Activated CD4-positive, alpha-beta memory T cell treated with anti-CD3 and anti-CD28 coated beads for 36 hours (primary cell): ENCODE measurements at regions not wholly inside any gene's neighbourhood (a gene's known extent, or its start where the extent isn't known, plus 50 kb on each side); places are given as distances from the start of the nearest gene placed in this dataset.
"Not testable (repeated sequence)": the region's sequence is repeated elsewhere in the genome, so short reads cannot be mapped to it uniquely, and the experiment has no call there.

Experiments used
- CTCF ChIA-PET: fragments of 350-600 bp; sonication (Branson Sonifier 250); formaldehyde crosslinking; loops from one replicate; lab custom pipeline; 2021; ENCODE audit warnings: antibody characterized with exemption, inconsistent platforms; lab: Charles Lee
- POLR2A ChIA-PET: fragments of 350-600 bp; sonication (Branson Sonifier 250); formaldehyde crosslinking; loops from one replicate; lab custom pipeline; 2021; ENCODE audit warnings: antibody characterized with exemption; lab: Charles Lee
- DNase-seq: peaks from one replicate; pipeline ENCODE4 v3.0.0-alpha.2; 2020
- H3K27ac Mint-ChIP-seq: one replicate; pipeline ENCODE4 v1.8.0; 2021; ENCODE audit warnings: mixed read lengths
- H3K27me3 Mint-ChIP-seq: one replicate; pipeline ENCODE4 v1.8.0; 2021; ENCODE audit warnings: mixed read lengths
- H3K36me3 Mint-ChIP-seq: one replicate; pipeline ENCODE4 v1.8.0; 2021; ENCODE audit warnings: mixed read lengths
- H3K4me1 Mint-ChIP-seq: one replicate; pipeline ENCODE4 v1.8.0; 2021; ENCODE audit warnings: low read depth, mixed read lengths
- H3K4me3 Mint-ChIP-seq: one replicate; pipeline ENCODE4 v1.8.0; 2021; ENCODE audit warnings: mild to moderate bottlenecking, mixed read lengths
- H3K9me3 Mint-ChIP-seq: one replicate; pipeline ENCODE4 v1.8.0; 2021; ENCODE audit warnings: mixed read lengths
- intact Hi-C: fragments of 100-400 bp; cut with micrococcal nuclease; formaldehyde crosslinking; loops from one replicate; pipeline ENCODE4 v1.15.1; 2023

DNA sequence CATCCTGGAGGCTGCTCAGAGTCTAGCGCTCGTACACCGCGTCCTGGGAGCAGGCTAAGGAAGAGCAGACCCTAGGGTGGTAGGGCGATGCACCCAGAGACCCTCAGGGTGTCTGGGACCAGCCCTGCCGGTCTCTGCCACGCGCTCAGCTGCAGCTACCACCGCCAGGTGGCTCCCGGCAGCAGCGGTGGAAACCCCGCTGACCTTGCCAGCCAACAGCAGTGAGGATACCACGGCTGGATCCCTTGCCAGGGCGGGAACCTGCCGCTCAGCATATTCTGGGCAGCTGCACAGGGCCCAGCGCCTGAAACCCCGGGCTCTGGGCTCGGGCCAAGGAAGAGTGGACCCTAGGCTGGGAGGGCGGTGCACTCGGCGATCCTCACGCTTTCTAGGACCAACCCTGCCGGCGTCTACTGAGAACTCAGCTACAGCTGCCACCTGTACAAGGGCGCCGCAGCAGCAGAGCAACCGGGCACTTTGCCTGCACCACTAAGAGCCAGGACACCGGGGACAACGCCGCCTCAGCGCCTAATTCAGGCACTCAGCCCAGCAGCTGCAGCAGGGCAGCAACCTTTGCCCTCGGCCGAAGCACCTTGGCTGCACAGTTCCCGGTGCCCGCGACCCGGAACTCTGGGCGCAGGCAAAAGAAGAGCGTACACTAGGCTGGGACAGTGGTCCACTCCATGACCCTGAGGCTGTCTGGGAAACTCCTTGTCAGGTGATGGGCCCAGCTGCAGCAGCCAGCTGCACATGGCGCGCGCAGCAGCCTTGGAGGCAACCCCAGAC, 80.8 kb downstream of the POTEB2 start:
- CTCF ChIA-PET, DNase-seq, H3K4me3 Mint-ChIP-seq: not testable (repeated sequence)

DNA sequence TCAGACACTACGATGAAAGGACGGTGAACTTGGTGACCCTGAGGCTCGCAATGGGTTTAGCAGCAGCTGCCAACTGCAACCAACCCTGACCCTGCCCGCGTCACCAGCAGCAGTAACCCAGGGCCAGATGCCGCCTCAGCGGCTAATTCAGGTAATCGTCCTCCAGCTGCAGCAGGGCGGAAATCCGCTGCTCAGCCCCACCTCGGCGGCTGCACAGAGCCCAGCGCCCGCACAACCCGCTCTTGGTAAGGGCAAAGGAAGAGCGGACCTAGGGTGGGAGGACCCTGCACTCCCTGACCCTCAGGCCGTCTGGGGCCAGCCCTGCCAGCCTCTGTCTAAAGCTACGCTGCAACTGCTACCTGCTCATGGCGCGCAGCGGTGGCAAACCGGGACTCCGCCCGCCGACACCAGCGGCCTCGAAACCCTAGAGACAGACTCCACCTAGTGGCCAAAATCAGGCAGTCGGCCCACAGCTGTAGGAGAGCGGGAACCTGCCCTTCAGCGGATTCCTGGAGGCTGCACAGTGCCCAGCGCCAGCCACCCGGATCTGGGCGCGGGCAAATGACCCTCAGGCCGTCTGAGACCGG, 82.4 kb downstream of the POTEB2 start:
- H3K36me3 Mint-ChIP-seq, POLR2A ChIA-PET, CTCF ChIA-PET, H3K4me3 Mint-ChIP-seq, H3K27me3 Mint-ChIP-seq, H3K27ac Mint-ChIP-seq, H3K9me3 Mint-ChIP-seq, intact Hi-C loops, H3K4me1 Mint-ChIP-seq: not testable (repeated sequence)
- peak; percentile 51 for DNase-seq

More for the DNA sequence above, 80.8 kb downstream of the POTEB2 start:
- intact Hi-C loops, POLR2A ChIA-PET, H3K27ac Mint-ChIP-seq, H3K36me3 Mint-ChIP-seq, H3K4me1 Mint-ChIP-seq, H3K9me3 Mint-ChIP-seq, H3K27me3 Mint-ChIP-seq: not testable (repeated sequence)

DNA sequence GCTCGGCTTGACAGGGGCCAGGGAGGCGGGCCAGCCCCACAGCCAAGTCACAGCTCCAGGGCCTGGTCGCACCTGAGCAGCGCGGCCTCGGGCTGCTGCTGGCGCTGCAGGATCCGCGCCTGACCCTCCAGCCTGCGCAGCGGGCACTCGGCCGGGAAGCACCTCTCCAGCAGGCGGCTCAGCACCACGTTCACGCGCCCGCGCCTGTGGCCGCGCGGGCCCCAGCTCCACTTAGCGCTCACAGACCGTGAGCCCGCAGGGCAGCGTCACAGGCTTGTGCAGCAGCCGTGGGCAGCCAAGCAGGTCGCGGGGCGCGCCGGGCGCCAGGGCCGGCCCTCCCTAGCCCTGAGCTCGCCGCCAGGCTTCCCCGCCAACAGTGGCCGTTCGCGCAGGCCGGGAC, 90.7 kb downstream of the POTEB2 start:
- H3K27ac Mint-ChIP-seq, H3K4me3 Mint-ChIP-seq, CTCF ChIA-PET, DNase-seq, H3K9me3 Mint-ChIP-seq, H3K27me3 Mint-ChIP-seq, H3K36me3 Mint-ChIP-seq, H3K4me1 Mint-ChIP-seq, intact Hi-C loops, POLR2A ChIA-PET: not testable (repeated sequence)

DNA sequence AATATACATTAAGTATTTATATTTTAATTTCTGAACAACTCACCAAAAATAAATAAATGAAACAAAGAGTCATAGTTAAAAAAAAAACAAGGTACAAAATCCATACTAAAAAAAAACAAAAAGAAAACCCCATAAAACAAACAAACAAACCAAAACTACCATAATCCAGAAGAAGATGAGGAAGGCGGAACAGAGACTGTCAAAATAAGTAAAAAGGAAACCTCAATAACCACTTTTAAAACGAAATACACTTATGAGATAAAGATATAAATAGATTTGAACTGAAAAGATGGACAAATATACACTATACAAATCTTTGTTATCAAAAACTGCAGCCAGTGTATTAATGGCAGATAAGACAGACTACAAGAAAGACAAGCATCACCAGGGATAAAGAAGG, 98.2 kb downstream of the POTEB2 start:
- intact Hi-C loops, H3K9me3 Mint-ChIP-seq, DNase-seq, CTCF ChIA-PET, H3K27me3 Mint-ChIP-seq, POLR2A ChIA-PET, H3K4me3 Mint-ChIP-seq, H3K27ac Mint-ChIP-seq, H3K36me3 Mint-ChIP-seq, H3K4me1 Mint-ChIP-seq: not testable (repeated sequence)

DNA sequence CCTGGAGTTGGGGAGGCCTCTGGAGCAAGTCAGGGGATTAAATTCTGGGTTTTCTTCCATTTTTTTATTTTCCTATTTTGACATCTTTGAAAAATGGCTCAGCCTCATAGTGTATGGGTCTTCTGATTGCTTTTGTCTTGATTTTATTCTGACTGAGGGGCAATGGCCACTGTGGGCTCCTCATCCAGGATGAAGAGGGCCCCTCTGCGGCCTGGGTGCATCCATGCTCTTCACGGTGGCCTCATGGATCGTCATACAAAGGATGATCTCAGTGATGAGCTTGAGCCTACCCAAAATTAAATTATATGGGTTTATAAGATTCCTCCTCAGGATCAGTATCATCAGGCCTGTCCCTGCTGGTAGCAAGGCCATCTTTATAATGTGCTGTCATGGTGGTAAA, 103.7 kb downstream of the POTEB2 start:
- H3K27ac Mint-ChIP-seq, CTCF ChIA-PET, H3K9me3 Mint-ChIP-seq, H3K27me3 Mint-ChIP-seq, POLR2A ChIA-PET, intact Hi-C loops, H3K4me3 Mint-ChIP-seq, H3K36me3 Mint-ChIP-seq, H3K4me1 Mint-ChIP-seq, DNase-seq: not testable (repeated sequence)

DNA sequence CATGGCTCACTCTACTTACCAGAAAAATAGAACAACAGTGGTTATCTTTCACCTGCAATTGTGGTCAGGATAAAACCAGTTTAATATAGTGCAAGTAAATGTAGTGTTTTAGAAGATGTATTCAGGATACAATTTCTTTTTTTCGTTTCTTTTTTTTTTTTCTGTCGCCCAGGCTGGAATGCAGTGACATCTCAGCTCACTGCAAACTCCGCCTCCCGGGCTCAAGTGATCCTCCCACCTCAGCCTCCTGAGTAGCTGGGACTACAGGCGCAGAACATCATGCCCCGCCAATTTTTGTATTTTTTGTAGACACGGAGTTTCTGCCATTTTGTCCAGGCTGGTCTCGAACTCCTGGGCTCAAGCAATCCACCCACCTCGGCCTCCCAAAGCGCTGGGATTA, 109.7 kb downstream of the POTEB2 start:
- H3K27me3 Mint-ChIP-seq, H3K9me3 Mint-ChIP-seq, POLR2A ChIA-PET, CTCF ChIA-PET, H3K27ac Mint-ChIP-seq, H3K4me1 Mint-ChIP-seq, DNase-seq, H3K4me3 Mint-ChIP-seq, intact Hi-C loops, H3K36me3 Mint-ChIP-seq: not testable (repeated sequence)

DNA sequence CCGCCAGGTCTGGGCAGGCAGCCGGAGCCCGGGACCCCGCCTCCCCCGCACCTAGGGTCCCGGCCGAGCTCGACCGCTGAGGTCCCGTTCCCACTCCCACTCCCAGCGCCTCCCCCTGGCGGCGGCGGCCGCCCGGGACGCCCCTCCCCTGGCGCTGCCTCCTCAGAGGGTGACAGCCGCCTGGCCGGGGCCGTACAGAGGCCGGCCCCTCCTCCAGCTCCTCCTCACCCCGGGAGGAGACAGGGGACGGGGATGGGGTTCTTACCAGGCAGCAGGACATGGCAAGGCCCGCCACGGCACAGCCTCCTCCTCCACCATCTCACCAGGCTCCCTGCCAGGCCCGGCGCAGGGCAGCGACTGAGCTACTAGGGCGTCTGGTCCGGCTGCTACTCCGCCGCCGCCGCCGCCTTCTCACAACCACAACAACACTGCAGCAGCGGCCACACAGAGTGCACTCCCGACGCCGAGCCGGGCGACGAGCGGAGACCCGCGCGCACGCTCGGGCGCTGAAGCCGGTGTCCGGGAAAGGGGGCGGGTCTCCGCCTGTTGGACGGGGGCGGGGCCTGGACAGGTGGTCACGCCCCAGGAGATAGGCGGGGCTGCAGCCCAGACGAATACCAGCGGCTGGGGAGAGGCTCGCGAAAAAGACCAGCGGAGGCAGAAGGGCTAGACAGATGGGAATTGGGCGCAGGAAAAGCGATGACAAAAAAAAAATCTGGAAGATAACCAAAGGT, 110.3 kb downstream of the POTEB2 start:
- H3K4me3 Mint-ChIP-seq, CTCF ChIA-PET, H3K4me1 Mint-ChIP-seq, intact Hi-C loops, H3K27me3 Mint-ChIP-seq, DNase-seq, H3K36me3 Mint-ChIP-seq, H3K9me3 Mint-ChIP-seq, H3K27ac Mint-ChIP-seq, POLR2A ChIA-PET: not testable (repeated sequence)

DNA sequence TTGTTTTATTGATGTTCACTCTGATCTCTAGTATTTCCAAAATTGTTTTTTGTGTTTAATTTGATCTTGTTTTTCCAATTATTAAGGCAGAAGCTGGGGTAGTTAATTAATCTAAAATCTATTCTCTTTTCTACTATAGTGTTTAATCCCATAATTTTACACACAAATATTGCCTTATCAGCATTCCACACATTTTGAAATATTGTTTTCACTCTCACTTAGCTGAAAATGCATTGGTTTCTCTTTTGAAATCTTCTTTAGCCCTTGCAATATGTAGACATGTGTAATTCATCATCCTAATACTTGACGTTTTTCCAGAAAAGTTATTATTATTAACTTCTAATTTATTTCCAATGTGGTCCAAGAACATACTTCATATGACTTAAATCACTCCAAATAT, 132.6 kb downstream of the POTEB2 start:
- intact Hi-C loops, H3K4me1 Mint-ChIP-seq, CTCF ChIA-PET, H3K4me3 Mint-ChIP-seq, H3K36me3 Mint-ChIP-seq, H3K27me3 Mint-ChIP-seq, DNase-seq, H3K9me3 Mint-ChIP-seq, H3K27ac Mint-ChIP-seq, POLR2A ChIA-PET: not testable (repeated sequence)
